ENCODE measurements at regions not wholly inside any gene's neighbourhood (a gene's known extent, or its start where the extent isn't known, plus 50 kb on each side); places are given as distances from the start of the nearest gene placed in this dataset.
"Not testable (repeated sequence)": the region's sequence is repeated elsewhere in the genome, so short reads cannot be mapped to it uniquely, and the experiment has no call there.

DNA sequence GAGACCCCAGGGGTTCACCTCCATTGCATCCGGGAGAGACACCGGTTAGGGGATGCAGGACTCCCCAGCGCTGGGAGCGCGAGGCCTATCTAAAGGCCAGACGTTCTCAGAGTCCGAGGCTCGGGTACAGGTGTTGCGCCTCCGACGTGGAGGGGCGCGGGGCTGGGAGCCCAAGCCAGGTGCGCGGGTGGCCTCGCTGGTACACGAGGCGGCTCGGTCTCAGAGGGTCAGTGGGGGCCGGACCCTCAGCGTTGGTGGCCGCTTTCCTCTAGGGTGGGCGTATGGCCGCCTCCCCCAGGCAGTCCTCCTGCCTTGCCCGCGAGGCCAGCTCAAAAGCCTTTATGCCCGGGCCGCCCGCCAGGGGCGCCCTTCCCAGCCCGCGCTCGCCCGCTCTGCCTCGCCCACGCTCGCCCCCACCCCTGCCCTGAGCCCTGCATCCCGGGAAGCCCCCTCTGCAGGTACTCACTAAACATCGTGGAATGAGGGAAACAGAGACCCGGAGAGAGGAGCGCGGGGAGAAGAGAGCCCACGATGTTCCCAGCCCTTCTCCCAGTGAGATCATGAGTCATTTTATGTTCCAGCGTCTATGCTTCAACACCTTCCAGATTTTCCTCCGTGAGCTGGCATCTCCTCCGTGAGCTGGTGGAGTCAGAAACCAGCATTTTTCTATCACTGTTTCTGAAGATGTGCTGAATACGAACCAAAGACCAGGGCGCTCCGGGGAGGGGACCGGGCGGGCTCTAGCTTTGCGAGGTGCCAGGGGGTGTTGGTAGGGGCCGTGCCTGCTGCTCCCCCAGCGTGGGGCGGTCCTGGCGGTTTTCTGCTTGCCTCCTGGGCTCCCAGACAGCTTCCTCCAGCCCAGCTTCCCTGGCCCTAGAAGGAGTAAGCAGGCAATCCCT lies 73.8 kb downstream of the DIO3 start:
- DNase-seq = no peak

DNA sequence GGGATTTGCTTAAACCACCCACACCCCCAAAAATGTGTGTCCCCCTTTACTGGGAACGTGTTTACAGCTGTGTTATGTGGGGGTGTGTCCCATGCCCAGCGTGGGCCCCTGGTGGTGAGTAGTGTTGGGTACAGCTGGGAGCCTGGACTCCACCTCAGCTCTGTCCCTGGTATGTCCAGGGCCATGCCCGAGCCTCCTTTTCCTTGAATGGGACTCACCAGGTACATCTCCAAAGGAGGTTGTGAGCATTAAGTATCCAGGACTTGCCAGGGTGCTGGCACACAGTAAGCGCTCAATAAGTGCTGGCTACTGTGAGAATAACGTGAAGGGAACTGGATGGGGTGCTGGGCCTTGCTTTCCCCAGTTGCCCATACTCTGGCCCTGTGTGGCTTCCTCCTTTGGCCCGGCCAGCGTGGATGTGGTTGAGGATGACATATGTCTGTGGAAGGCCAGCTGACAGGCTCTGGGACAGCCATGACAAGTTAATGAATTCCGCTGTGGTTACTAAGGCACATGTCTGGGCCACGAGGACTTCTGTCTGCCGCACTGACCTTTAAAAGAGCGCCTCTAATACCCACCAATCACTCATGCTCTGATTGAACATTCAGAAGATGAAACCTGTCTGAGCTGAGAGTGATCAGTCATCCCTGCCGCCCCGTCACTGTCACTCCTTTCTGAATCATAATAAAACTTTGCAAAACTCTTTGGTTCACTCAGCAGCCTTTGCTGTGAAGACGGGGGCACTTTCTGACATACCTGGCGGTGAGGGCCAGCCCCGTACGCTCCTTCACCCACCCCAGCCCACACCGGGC lies 74.7 kb downstream of the DIO3 start:
- DNase-seq = no peak

DNA sequence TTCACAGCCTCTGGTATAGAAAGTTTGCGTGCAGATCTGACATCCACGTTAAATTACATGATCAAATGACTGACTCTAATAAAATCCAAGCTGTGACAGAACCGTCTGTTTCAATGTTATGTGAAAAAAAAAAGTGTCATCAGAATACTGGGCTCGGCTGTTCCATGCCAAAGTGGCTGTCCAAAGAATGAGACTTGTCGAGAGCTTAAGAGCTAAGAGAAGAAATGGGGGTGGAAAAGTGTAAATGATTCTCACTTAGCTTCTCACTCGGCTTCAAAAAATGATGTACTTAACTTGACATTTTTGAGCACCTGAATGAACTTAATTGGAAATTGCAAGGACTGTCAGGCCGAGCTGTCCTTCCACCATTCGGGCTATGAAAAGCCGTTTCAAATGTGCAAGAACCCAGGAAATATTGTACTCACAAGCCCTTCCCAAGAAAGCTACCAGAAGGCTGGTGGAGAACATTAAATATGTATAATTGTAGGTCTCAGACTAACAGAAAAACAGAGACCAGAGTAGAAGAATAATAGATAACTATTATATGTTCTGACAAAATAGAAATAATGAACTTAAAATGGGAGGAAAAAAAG lies 78.0 kb downstream of the DIO3 start:
- no peak for DNase-seq

DNA sequence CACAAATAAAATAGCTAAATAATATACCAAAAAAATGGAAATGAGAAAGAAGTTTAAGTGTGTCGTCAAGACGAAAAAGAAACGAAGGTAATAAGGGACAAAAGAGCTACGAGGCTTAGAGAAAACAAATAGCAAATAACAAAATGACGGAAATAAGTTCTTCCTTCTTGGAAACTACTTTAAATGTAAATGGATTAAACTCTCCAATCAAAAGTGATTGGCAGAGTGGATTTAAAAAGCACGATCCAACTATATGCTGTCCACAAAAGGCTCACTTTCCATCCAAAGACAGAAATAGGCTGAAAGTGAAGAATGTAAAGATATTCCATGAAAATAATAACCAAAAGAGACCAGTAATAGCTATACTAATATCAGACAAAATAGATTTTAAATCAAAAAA lies 82.4 kb downstream of the DIO3 start:
- DNase-seq = no peak

DNA sequence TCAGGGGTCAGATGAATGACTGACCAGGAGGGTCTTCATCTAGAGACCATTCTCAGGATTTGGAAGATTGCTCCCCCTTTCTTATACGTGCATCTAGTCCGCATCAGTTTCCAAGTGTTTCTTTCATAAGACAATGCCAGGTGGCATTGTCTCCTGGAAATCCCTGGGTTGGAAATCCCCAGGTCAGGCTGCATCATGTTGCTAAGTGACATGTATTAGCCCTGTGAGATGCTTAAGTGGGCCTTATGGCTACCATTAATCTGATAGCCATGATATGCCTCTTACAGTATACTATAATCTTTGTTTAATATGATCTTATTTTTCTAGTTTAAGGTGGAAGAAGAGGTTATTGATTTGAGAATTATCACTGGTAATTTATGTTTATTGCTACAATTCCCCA lies 92.8 kb downstream of the DIO3 start:
- DNase-seq = no peak

DNA sequence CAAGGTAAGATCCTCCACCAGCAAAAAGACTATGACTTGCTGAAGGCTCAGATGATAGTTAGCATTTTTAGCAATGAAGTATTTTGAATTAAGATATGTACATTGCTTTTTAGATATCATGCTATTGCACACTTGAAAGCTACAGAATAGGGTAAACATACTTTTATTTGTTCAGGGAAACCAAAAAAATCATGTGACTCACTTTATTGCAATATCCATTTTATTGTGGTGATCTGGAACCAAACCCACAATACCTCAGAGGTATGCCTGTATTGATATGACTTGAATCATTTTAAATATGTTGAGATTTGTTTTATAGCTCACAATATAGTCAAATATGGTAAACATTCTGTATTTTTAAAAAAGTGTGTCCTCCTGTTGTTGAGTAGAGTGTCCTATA lies 96.1 kb downstream of the DIO3 start:
- no peak for DNase-seq

DNA sequence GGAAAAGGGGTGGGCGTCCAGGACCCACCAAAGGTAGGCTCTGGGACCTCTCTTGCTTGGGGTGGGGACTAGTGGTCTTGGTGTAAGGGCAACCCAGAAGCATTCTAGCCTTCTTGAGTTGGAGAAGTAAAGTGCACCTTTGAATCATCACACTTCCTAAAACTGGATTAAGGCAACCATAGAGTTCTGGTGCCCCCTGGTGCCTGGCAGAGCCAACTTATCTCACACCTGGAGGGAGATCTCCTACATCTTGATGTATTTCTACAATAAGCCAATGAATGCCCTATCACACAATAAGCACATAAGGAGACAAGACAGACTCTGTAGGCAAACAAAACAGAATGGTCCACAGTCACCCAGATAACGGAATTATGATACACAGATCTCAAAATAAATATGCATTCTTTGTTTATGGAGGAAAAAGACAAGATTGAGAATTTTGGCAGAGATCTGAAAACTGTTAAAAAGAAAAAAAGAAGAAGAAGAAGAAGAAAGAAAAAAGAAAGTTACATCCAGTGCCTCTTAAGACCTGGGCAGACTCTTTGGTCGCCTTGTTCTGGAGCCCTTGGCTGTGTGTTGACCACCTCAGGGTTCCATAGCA lies 95.9 kb upstream of the PPP2R5C start:
- peak; percentile 38 to 61 for DNase-seq

DNA sequence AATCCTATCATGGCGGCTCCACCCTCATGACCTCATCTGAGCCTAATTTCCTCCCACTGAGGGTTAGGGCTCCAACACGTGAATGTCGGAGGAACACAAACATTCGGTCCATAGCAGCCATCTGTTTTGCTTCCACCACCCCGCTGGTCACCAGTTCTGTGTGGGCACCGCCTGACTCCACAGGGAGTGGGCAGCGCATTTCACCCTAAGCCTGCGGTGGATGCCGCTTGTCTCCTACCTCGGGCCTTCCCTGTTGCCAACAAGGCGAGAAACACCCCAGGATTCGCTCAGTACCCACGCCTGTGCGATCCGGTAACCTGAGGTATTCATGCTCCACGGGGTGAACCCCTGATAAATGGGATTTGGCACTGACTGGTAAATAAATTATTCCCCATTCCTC lies 95.2 kb upstream of the PPP2R5C start:
- DNase-seq = no peak

DNA sequence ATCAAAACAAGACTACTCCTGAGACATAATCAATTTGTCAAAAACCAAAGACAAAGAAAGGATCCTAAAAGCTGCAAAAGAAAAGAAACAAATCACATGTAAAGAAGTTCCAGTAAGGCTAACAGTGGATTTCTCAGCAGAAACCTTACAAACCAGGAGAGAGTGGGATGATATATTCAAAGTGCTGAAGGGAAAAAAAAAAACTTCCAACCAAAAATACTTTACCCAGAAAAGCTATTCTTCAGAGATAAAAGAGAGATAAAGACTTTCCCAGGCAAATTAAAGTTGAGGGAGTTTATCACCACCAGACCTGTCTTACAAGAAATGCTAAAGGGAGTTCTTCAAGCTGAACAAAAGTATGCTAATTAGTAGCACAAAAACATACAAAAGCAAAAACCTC lies 91.9 kb upstream of the PPP2R5C start:
- DNase-seq = no peak

DNA sequence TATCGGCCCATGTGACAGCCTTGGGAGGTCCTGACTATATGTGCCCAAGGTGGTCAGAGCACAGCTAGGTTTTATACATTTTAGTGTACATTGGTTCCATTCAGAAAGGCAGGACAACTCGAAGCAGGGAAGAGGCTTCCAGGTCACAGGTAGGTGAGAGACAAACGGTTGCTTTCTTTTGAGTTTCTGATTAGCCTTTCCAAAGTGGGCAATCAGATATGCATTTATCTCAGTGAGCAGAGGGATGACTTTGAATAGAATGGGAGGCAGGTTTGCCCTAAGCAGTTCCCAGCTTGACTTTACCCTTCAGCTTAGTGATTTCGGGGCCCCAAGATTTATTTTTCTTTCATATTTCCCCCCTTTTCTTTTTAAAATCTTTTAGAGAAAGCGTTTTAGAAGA lies 87.6 kb upstream of the PPP2R5C start:
- no peak for DNase-seq

DNA sequence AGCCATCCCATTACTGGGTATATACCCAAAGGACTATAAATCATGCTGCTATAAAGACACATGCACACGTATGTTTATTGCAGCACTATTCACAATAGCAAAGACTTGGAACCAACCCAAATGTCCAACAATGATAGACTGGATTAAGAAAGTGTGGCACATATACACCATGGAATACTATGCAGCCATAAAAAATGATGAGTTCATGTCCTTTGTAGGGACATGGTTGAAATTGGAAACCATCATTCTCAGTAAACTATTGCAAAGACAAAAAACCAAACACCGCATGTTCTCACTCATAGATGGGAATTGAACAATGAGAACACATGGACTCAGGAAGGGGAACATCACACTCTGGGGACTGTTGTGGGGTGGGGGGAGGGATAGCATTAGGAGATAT lies 85.7 kb upstream of the PPP2R5C start:
- not testable (repeated sequence) for DNase-seq

DNA sequence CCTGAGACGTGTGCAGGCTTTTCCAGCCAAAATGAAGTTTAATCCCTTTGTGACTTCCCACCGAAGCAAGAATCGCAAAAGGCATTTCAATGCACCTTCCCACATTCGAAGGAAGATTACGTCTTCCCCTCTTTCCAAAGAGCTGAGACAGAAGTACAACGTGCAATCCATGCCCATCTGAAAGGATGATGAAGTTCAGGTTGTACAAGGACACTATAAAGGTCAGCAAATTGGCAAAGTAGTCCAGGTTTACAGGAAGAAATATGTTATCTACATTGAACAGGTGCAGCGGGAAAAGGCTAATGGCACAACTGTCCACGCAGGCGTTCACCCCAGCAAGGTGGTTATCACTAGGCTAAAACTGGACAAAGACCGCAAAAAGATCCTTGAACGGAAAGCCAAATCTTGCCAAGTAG lies 83.6 kb upstream of the PPP2R5C start:
- not testable (repeated sequence) for DNase-seq

DNA sequence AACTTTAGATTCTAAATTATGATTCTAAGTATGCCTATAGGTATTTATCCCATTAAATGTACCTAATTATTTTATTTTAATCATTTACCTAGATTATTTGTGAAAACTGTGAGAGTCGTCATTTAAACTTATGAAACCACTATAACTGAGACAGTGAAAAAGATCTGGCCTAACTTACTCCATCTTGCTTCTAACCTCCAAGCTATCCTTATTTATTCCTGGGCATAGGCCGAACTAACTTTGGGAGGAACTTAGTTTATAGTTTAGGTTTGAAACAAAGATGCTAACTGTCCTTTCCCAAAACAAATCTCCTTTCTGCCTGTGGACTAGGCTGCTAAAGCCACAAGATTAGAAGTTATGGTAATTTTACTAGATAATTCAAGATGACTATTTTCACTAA lies 79.7 kb upstream of the PPP2R5C start:
- no peak for DNase-seq

DNA sequence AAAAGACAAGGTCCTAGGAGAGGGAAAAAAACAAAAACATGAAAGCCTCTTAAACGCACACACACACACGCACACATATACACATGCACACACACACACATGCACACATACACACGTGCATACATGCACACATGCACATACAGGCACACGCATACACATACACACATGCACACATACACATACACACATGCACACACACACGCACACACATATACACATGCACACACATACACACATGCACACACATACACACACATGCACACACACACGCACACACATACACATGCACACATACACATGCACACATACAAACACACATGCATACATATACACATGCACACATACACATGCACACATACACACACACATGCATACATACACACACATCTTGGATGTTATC lies 78.1 kb upstream of the PPP2R5C start:
- DNase-seq = no peak

DNA sequence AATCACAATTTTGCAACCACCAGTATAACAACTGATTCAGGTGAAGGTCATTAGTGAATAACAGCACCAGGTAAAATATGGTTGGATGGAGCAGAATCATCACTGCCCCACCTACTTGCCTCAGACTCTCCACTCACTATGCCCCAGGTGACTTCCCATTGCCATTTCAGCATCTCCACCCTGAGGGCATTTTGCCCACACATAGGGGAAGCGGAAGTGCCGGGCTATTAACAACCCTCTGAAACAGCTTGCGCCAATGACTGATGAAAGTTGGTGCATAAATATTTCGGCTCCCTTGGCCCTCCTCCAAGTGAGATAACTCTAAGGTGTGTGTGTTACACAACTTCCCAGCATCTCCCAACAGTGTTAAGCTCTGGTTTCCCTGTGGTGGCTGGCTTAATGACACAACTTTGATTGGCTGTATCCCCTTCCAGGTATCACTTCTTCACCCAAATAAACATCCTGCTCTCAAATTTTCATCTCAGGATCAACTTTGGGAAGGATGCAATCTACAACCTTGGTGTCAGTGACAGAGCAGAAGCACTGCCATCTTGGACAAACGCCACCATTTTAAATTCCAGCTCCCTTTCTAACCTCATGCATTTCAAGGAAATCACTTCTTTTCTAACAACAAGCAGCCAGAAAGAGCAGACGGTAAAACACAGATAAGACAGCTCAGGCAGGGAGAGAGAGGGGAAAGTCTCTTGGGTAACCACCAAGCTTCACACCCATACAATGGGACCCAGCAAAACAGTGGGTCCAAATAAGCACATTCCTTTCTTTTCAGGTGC lies 73.6 kb upstream of the PPP2R5C start:
- peak in 1 of 2 experiments; percentile 5 for DNase-seq

DNA sequence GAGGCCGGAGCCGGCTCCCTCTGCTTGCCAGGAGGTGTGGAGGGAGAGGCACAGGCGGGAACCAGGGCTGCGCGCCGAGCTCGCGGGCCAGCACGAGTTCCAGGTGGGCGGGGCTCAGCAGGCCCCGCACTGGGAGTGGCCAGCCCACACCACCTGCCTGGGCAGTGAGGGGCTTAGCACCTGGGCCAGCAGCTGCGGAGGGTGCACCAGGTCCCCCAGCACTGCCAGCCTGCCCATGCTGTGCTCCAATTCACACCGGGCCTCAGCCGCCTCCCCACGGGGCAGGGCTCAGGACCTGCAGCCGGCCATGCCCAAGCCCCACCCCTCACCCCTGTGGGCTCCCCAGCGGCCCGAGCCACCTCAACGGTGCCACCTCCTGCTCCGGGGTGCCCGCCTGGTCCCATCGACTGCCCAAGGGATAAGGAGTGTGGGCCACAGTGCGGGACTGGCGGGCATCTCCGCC lies 72.4 kb upstream of the PPP2R5C start:
- DNase-seq = no peak

DNA sequence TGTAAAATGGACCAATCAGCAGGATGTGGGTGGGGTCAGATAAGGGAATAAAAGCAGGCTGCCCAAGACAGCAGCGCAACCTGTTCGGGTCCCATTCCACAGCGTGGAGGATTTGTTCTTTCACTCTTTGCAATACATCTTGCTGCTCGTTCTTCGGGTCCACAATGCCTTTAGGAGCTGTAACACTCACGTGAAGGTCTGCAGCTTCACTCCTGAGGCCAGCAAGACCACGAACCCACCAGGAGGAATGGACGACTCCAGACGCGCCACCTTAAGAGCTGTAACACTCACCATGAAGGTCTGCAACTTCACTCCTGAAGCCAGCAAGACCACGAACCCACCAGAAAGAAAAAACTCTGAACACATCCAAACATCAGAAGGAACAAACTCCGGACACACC lies 71.5 kb upstream of the PPP2R5C start:
- not testable (repeated sequence) for DNase-seq

DNA sequence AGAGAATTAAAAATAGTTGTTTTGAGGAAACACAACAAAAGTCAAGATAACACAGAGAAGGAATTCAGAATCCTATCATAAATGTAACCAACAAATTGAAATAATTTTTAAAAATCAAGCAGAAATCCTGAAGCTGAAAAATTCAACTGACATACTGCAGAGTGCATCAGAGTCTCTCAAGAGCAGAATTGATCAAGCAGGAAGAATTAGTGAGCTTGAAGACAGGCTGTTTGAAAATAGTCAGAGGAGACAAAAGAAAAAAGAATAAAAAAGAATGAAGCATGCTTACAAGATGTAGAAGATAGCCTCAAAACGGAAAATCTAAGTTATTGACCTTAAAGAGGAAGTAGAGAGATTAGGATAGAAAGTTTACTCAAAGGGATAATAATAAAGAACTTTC lies 65.8 kb upstream of the PPP2R5C start:
- no peak for DNase-seq

DNA sequence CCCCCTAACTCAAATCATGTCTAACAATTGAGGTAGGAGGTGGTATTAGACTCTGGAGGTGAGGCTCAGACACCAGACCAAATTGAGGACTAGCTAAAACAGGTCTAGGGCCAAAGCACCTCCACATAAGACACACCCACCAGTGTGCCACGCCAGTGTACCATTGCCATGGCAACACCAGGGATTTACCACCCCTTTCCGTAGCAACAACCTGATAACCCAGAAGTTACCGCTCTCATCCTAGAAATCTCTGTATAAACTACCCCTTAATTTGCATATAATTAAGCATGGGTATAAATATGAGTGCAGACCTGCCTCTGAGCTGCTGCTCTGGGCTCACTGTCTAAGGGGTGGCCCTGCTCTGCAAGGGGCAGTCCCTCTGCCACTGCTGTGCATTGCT lies 57.4 kb upstream of the PPP2R5C start:
- DNase-seq = no peak

DNA sequence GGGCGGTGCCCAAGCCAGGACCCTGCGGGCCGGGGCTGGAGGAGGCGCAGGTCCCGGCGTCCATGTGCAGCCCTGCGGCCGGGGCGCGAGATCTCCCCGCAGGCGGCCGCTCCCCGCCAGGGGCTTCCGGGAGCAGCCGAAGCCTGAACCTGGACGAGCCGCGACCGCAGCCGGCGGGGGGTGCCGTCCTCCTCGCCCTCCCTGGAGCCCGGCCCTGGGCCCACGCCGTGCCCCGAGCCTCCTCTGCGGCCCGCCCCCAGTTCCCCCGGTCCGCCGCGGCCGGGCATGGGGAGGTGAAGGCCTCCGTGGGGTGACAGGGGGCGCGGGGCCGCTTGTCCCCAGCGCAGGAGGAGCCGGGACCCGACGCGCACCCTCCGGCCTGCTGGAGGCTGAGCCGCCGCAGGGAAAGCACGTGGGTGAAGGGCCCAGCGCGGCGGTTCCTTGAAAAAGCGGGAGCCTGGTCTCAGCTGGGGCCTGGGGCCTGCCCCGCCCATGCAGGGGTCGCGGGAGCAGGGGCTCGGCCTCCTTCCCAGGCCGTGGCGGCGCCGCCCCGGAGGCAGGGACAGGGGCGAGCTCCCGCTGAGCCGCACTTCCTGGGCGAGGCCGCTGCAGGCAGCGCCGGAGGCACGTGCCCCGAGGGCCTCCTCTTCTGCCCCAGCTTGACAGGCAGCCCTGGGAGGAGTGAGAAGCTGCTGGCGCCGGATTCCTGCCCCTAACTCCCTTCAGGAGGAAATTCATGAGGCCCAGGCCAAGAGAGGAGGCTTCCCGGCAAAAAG lies 55.6 kb upstream of the PPP2R5C start:
- no peak for DNase-seq

DNA sequence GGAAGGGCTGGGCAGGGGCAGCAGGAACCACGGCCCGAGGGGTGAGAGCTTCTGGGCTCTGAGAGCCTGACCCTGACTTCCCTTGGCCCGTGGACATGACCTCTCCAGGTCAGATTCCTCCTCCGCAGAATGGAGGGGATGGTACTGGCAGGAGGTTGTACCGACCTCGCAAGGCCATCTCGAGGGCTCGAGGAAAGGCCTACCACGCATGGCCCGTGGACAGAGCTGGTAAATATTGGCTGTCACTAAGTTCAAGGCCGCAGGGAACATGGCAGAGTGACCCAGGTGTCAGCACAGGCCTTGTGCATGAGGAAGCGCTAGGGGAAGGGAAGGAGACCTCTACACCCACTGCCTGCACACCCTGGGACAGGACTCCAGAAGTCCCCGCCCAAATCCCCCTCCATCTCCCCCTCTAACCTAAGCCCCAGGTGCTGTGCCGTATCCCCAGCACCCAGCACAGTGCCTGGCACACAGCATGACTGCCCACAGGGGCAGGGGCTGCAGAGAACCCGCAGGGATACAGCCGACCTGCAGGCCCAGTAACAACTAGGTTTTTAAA lies 54.9 kb upstream of the PPP2R5C start:
- no peak for DNase-seq

All from NCI-H2081 (cell line).